Fibroblast of gingiva (primary cell): ENCODE measurements at regions not wholly inside any gene's neighbourhood (a gene's known extent, or its start where the extent isn't known, plus 50 kb on each side); places are given as distances from the start of the nearest gene placed in this dataset.

Source experiments
- DNase-seq: peaks from one replicate; pipeline ENCODE4 v3.0.0-alpha.2; 2011; ENCODE audit warnings: low read depth

DNA sequence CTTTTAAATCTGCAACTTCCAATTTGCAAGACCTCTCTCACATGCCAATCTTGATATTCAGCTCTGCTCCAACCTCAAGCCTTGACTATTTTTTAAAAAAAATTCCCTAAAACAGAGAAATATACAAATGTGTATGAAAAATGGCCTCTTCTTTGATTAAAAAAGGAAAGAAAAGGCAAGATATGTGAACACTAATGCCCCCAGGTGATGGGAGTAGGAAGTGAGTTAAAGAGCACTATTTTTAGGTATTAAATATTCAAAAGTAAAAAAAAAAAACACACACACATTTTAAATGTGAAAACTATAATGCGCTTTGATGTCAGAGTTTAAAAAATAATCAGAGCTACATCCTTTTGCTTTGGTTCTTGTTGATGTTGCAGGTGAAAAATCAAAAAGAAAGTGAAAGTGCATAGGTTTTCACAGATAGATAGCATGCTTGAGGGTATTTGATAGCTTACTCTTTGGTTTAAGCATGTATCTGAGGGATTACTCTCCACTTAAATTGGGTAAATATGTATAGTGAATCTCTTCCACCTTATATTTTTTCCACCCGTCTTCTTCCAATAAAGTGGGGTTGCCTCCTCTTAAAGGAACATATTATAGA, 406.0 kb upstream of the POU3F3 start:
- no peak for DNase-seq

- DNase-seq, result no peak
These were observed 405.1 kb upstream of the POU3F3 start for GRCh38 chr2:104448661-104449440.

DNA sequence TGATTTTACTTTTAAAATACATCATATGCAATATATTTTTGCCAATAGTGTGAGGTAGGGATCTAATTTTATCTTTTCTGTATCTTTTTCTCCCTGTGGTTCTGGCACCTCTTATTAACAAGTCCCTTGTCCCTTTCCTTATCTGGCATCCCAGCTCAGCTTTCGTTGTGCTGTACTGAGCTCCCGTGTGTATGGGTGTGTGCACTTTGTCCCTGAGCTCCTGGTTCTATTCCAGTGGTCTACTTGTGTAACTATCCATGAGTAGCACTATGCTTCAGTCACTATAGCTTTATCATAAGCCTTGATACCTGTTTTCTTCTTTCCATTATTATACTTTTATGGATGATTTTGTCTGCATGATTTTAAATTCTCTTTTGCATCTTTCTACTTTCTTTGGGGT, 401.4 kb upstream of the POU3F3 start:
- DNase-seq, result no peak

DNA sequence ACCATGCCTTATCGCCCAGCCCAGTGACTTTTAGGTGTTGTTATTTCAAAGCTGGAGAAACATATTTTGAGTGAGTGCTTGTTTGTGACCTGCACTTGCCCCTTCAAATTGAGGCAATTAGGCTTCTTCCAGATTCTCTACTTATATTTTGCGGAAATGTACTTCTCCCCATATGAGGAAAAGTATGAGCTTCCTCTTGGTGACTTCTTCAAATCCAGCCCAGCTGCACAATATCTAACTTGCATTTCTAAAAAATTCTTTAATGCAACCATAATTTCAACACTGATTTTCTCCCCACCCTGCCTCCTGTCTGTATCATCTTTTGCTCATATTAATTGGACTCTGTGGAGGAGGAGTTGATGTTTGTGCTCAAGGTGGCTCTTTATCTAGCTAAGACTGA, 391.2 kb upstream of the POU3F3 start:
- DNase-seq, result no peak

DNA sequence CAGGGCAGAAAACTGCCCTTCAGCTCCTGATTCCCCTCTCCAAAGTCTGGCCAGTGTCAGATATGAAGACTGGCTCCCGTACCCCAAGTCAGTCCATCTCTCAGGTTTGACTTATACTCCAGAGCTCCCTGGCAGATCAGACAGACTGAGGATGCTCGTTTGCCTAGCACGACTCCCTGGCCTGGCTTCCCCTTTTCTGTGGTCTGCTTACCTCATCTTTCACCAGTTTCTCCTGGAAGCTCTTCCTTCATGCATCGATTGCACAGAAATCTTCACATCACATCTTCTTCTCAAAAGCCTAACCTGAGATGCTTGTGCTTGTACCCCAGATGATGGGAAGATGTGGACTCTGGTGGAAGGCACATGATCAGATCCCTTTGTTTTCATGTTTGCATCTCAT, 387.9 kb upstream of the POU3F3 start:
- DNase-seq, result no peak

GRCh38 chr2:104468846-104469245, 385.1 kb upstream of the POU3F3 start:
- DNase-seq, result no peak

- DNase-seq, result no peak
These were observed 381.8 kb upstream of the POU3F3 start for GRCh38 chr2:104472076-104472475.

DNA sequence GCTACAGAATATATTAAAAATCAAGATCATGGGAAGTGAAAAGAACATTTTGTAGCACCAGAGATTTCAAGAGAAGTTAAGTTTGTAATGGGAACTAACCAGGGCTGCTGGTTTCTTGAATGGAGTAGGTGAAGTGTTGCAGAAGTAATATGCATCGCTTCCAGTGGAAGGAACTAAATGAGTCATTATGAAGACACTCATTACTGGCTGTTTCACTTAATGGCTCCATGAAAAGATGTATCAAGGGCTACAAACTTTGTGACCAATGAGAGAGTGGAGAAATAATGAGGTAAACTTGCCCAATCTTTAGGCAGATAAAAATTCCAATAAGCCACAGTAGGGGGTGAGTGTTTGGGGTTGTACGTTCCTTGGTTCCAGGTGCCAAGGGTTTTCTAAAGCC, 380.4 kb upstream of the POU3F3 start:
- DNase-seq, result no peak

- no peak for DNase-seq
These were observed 379.2 kb upstream of the POU3F3 start for GRCh38 chr2:104474716-104475115.

- DNase-seq, result no peak
These were observed 377.8 kb upstream of the POU3F3 start for GRCh38 chr2:104476075-104476474.

DNA sequence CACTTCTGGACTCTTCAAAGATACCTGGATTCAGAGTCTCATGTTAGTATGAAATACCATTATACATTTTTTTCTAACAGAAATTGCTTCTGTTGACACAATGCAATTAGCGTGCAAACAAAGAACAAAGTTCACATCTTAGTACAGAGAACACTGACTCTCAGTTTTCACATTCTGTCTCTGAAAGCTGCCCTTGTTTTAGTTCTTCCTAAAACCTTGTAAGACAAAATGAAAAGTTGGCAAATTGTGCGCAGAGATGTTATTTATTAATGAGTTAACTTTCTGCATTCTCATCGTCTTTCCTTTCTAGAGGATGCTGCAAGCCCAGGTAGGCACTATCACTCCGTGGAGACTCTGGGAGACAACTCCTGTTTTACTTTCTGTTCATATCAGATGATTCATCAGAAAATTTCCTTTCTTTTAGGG, 377.3 kb upstream of the POU3F3 start:
- no peak for DNase-seq

DNA sequence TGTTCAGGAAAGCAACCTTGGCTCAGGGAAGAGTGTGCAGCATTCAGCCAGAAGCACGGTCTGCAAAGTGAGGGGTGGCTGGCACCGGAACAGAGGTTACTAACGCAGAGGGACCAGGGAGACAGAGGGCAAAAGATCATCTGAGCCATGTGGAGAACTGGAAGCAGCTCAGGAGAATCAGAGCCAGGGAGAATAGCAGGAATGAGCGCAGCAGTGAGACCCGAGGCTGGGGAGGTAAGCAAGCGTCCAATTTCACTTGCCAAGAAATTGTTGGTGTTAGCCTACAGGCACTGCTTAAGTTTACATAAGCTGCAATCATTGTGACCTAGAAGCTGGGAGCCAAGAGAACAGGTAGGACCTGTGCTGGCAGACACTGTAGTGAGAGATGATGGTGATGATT, 372.6 kb upstream of the POU3F3 start:
- DNase-seq, result no peak

- DNase-seq, result peak; percentile 34
These were observed 366.5 kb upstream of the POU3F3 start for GRCh38 chr2:104487366-104487765.

GRCh38 chr2:104493698-104494097, 360.2 kb upstream of the POU3F3 start:
- no peak for DNase-seq

- DNase-seq, result no peak
These were observed 352.6 kb upstream of the POU3F3 start for GRCh38 chr2:104501342-104501741.

DNA sequence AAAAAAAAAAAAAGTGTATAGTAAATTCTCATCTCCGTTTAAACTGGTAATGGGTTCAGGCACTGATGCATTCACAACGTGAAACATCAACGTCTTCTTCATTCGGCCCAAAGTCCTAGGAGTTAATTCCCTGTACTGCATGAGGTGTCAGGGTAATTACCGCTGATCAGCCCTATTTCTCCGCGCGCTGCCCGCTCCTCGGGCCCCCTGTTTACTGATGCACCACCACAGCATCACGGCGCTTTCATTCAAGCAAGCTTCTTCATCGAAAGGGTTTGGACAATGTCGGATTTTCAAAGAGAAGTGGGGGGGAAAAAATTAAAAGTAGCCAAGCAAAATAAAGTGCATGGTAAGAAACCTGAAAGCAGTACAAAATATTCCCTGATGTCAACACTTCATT, 352.0 kb upstream of the POU3F3 start:
- DNase-seq, result no peak

DNA sequence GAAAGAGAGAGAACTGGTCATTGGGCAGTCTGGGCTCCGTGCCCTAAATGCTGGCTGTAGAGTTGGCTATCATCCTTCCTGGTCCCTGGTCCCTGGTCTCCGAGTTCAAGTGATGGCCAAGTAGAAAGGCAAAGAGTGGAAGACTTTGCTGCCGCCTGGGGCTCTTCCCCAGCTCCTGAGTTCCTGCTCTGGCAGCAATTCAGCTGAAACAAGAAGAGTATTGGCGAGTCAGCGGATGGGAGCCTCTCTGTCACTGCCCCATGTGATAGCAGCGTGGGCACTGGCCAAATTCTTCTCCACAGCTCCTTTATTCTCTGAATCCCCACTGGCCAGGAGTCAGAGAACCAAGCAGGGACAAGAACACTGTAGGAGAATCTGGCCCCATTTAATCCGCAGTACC, 351.0 kb upstream of the POU3F3 start:
- no peak for DNase-seq

DNA sequence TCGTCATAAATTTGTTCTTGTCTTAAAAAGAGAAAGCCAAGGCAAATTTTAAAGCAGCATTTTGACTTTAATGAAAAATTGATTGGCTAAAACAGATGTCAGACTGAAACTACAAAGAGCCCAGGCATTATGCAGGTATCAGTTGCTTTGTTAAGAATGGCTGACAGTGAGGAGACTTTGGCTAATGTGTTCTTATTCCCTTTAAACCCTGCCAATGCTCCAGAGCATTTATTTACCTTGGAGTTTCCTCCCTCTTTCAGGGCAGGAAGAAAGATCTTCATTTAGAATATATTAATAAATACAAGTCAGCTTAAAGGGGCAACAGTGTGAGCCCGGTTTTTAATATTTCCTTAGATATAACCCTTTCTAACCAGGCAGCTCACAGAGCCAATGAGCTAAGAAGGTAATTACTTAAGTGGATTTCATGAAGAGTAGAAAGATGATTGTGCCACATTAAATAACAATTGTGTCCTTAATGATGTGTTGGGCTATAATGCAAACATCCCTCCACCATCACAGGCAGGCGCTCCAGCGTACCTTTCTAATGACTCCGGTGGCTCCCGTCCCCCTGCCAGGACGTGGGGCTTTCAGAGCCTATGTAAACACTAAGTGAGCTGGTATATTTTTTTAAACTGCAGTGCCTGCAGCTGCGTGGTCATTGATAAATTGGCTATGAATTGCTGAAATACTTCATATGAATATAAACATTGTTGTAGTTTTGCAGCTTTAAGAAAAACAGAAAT, 349.4 kb upstream of the POU3F3 start:
- no peak for DNase-seq

DNA sequence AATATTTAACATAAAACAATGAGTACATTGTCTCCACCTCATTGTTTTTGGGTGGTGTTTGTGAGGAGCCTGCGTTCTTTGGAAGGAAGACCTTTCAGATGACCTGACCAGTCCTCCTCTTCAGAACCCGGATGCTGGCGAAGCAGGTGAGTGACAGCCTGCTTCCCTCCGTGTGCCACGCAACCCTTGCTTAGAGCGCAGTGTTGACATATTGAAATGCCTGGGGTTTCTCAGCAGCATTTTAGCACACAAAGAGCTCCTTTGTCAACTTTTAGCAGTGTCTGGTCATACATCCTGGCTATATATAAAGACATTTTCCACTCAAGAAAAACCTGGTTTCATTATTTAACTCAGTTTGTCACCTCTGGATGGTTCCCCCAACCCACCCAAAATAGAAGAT, 335.7 kb upstream of the POU3F3 start:
- no peak for DNase-seq

DNA sequence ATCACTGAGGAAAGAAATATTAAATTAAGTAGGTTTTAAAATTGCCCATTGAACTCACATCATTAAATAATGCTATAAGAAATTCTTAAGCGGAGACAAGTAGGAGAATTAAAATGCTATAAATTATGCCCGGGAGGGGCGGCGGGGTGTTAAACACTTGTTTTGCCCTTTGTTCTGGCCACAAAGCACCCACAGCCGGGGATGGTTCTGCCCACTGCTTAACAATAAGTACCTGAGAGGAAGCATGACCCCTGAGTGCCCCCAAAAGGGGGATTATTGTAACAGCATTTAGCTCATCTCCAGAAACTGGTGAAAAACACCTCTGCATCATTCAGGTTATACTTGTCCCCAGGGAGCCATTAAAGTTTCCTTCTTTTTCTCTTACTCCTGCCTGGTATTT, 332.7 kb upstream of the POU3F3 start:
- DNase-seq, result no peak

GRCh38 chr2:104523921-104524320, 330.0 kb upstream of the POU3F3 start:
- no peak for DNase-seq

GRCh38 chr2:104528101-104528500, 325.8 kb upstream of the POU3F3 start:
- DNase-seq, result no peak

DNA sequence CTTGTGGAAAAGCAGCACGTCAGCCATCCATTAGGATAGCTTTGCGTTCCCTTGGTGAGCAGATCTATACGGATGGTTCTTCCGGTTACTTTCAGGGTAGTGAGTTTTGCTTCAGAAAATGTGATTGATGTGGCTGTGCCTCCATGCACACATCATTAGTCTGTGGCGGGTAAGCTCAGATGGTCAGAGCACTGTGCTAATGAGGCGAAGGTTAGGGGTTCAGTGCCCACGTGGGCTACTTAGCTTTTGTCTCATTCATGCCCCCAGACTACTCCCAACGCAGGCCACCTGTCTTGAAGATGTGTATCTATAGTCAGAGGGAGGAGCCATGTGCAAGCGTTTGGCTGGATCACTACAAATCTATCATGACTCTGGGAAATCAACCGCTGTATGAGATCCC, 322.8 kb upstream of the POU3F3 start:
- DNase-seq, result no peak
